ENCODE measurements at regions not wholly inside any gene's neighbourhood (a gene's known extent, or its start where the extent isn't known, plus 50 kb on each side); places are given as distances from the start of the nearest gene placed in this dataset.

- no peak for DNase-seq
These were observed 987.0 kb downstream of the NR2F1-AS1 start for GRCh38 chr5:92594031-92594430.

- no peak for DNase-seq
These were observed 992.1 kb downstream of the NR2F1-AS1 start for GRCh38 chr5:92588876-92589275.

- no peak for DNase-seq
These were observed 999.3 kb downstream of the NR2F1-AS1 start for GRCh38 chr5:92581690-92582089.

GRCh38 chr5:92581249-92581648, 999.8 kb downstream of the NR2F1-AS1 start:
- no peak for DNase-seq

- DNase-seq = no peak
These were observed 1000.2 kb downstream of the NR2F1-AS1 start for GRCh38 chr5:92580814-92581213.

- no peak for DNase-seq
These were observed 1007.0 kb downstream of the NR2F1-AS1 start for GRCh38 chr5:92574023-92574422.

- no peak for DNase-seq
These were observed 1012.5 kb downstream of the NR2F1-AS1 start for GRCh38 chr5:92568522-92568921.

GRCh38 chr5:92567831-92568450, 1013.1 kb downstream of the NR2F1-AS1 start:
- DNase-seq = no peak

- DNase-seq = no peak
These were observed 1014.8 kb downstream of the NR2F1-AS1 start for GRCh38 chr5:92566113-92566786.

- no peak for DNase-seq
These were observed 1015.3 kb downstream of the NR2F1-AS1 start for GRCh38 chr5:92565673-92566072.

- DNase-seq = no peak
These were observed 1019.0 kb downstream of the NR2F1-AS1 start for GRCh38 chr5:92562065-92562464.

GRCh38 chr5:92561411-92561959, 1019.5 kb downstream of the NR2F1-AS1 start:
- no peak for DNase-seq

- no peak for DNase-seq
These were observed 1020.2 kb downstream of the NR2F1-AS1 start for GRCh38 chr5:92560698-92561401.

- no peak for DNase-seq
These were observed 1021.2 kb downstream of the NR2F1-AS1 start for GRCh38 chr5:92559781-92560180.

GRCh38 chr5:92559331-92559730, 1021.7 kb downstream of the NR2F1-AS1 start:
- DNase-seq = no peak

- DNase-seq = no peak
These were observed 1024.3 kb downstream of the NR2F1-AS1 start for GRCh38 chr5:92556747-92557146.

GRCh38 chr5:92554447-92555085, 1026.5 kb downstream of the NR2F1-AS1 start:
- DNase-seq = no peak

GRCh38 chr5:92553326-92553725, 1027.7 kb downstream of the NR2F1-AS1 start:
- no peak for DNase-seq

GRCh38 chr5:92552206-92553160, 1028.5 kb downstream of the NR2F1-AS1 start:
- peak; percentile 42 for DNase-seq

GRCh38 chr5:92548346-92548745, 1032.7 kb downstream of the NR2F1-AS1 start:
- no peak for DNase-seq

- no peak for DNase-seq
These were observed 1036.4 kb downstream of the NR2F1-AS1 start for GRCh38 chr5:92544596-92544995.

- DNase-seq = no peak
These were observed 1037.0 kb downstream of the NR2F1-AS1 start for GRCh38 chr5:92544036-92544435.

Measured in DMS153 (cell line).